ENCODE measurements at regions not wholly inside any gene's neighbourhood (a gene's known extent, or its start where the extent isn't known, plus 50 kb on each side); places are given as distances from the start of the nearest gene placed in this dataset.

- ChIA-PET CTCF (no interaction called here), POLR2A (ENCODE audit: unreplicated experiment) (no interaction called here)
- Histone ChIP-seq H3K36me3 (ENCODE audit: low read depth) (no peaks in the 10 kb centered on the region), H3K9me3 (ENCODE audit: insufficient read depth, low read depth) (no peaks in the 10 kb centered on the region), H3K9me2 (ENCODE audit: insufficient read depth) (no peaks in the 10 kb centered on the region; the same call in 1 of the 2 replicates), H3F3A (ENCODE audit: insufficient read depth, low read depth) (no peaks in the 10 kb centered on the region), H3K27ac (no peak overlapping the region), H2AFZ (no peak overlapping the region), H3K4me3 (no peak overlapping the region), H3K27me3 (ENCODE audit: insufficient read depth, low read depth) (no peaks in the 10 kb centered on the region), H3K4me1 (replicated peaks; ENCODE audit: insufficient read depth) (no peaks in the 10 kb centered on the region), H3K79me2 (ENCODE audit: low read depth) (no peaks in the 10 kb centered on the region), H4K20me1 (ENCODE audit: insufficient read depth) (no peaks in the 10 kb centered on the region), H3K4me2 (no peak overlapping the region)
- TF ChIP-seq CTCF (conservative IDR thresholded peaks at IDR 0.05) (no peak), EZH2 (IDR thresholded peaks at IDR 0.05; ENCODE audit: low read depth) (no peak)
- intact Hi-C loops (cut with micrococcal nuclease; ENCODE audit: unreplicated experiment) = no loop called here
- no peak for DNase-seq
- no TSS peak for BruUV-seq (replicated peaks)
These were observed 85.0 kb upstream of the BMP5 start for GRCh38 chr6:55960344-55960743.

GRCh38 chr6:55958790-55959189 is 83.4 kb upstream of the BMP5 start:
- H4K20me1 ChIP-seq (ENCODE audit: insufficient read depth) = no peaks in the 10 kb centered on the region
- no peaks in the 10 kb centered on the region for H3K4me1 ChIP-seq (replicated peaks; ENCODE audit: insufficient read depth)
- H3K9me3 ChIP-seq (ENCODE audit: insufficient read depth, low read depth) = no peaks in the 10 kb centered on the region
- intact Hi-C loops (cut with micrococcal nuclease; ENCODE audit: unreplicated experiment) = loop anchor here (5.0 kb wide), 1 partner anchor 681 kb away; no protein-coding TSS in a partner anchor
- H3K27me3 ChIP-seq (ENCODE audit: insufficient read depth, low read depth) = no peaks in the 10 kb centered on the region
- ChIA-PET CTCF (no interaction called here), POLR2A (ENCODE audit: unreplicated experiment) (no interaction called here)
- H3K79me2 ChIP-seq (ENCODE audit: low read depth) = no peaks in the 10 kb centered on the region
- TF ChIP-seq EZH2 (IDR thresholded peaks at IDR 0.05; ENCODE audit: low read depth) (no peak), CTCF (conservative IDR thresholded peaks at IDR 0.05) (no peak)
- H3K4me3 ChIP-seq = no peak overlapping the region
- no peaks in the 10 kb centered on the region for H3K36me3 ChIP-seq (ENCODE audit: low read depth)
- BruUV-seq (replicated peaks) = no TSS peak
- no peak for DNase-seq
- H3K4me2 ChIP-seq = no peak overlapping the region
- no peak overlapping the region for H3K27ac ChIP-seq
- H3F3A ChIP-seq (ENCODE audit: insufficient read depth, low read depth) = no peaks in the 10 kb centered on the region
- no peaks in the 10 kb centered on the region for H3K9me2 ChIP-seq (ENCODE audit: insufficient read depth)
- H2AFZ ChIP-seq = no peak overlapping the region

- Histone ChIP-seq H3K36me3 (ENCODE audit: low read depth) (no peaks in the 10 kb centered on the region), H3F3A (ENCODE audit: insufficient read depth, low read depth) (no peaks in the 10 kb centered on the region), H4K20me1 (ENCODE audit: insufficient read depth) (no peaks in the 10 kb centered on the region), H3K4me2 (no peak overlapping the region), H3K4me3 (no peak overlapping the region), H3K27me3 (ENCODE audit: insufficient read depth, low read depth) (no peaks in the 10 kb centered on the region), H3K9me3 (ENCODE audit: insufficient read depth, low read depth) (no peaks in the 10 kb centered on the region), H3K27ac (no peak overlapping the region), H2AFZ (no peak overlapping the region), H3K4me1 (replicated peaks; ENCODE audit: insufficient read depth) (no peaks in the 10 kb centered on the region), H3K79me2 (ENCODE audit: low read depth) (no peaks in the 10 kb centered on the region), H3K9me2 (ENCODE audit: insufficient read depth) (no peaks in the 10 kb centered on the region)
- DNase-seq = no peak
- intact Hi-C loops (cut with micrococcal nuclease; ENCODE audit: unreplicated experiment) = loop anchor here (5.0 kb wide), 1 partner anchor 681 kb away; no protein-coding TSS in a partner anchor
- BruUV-seq (replicated peaks) = no TSS peak
- TF ChIP-seq EZH2 (IDR thresholded peaks at IDR 0.05; ENCODE audit: low read depth) = no peak
- POLR2A ChIA-PET (ENCODE audit: unreplicated experiment) = no interaction called here
- CTCF ChIA-PET = no interaction called here
These were observed 82.6 kb upstream of the BMP5 start for GRCh38 chr6:55957961-55958422.

GRCh38 chr6:55955684-55956083 is 80.3 kb upstream of the BMP5 start:
- Histone ChIP-seq H3K9me2 (ENCODE audit: insufficient read depth) (no peaks in the 10 kb centered on the region), H3K79me2 (ENCODE audit: low read depth) (no peaks in the 10 kb centered on the region), H3K27me3 (ENCODE audit: insufficient read depth, low read depth) (no peaks in the 10 kb centered on the region), H3K4me1 (replicated peaks; ENCODE audit: insufficient read depth) (no peaks in the 10 kb centered on the region), H3F3A (ENCODE audit: insufficient read depth, low read depth) (no peaks in the 10 kb centered on the region), H3K36me3 (ENCODE audit: low read depth) (no peaks in the 10 kb centered on the region), H3K4me2 (no peak overlapping the region), H2AFZ (no peak overlapping the region), H3K9me3 (ENCODE audit: insufficient read depth, low read depth) (no peaks in the 10 kb centered on the region), H4K20me1 (ENCODE audit: insufficient read depth) (no peaks in the 10 kb centered on the region), H3K4me3 (no peak overlapping the region), H3K27ac (no peak overlapping the region)
- intact Hi-C loops (cut with micrococcal nuclease; ENCODE audit: unreplicated experiment) = loop anchor here (5.0 kb wide), 1 partner anchor 678 kb away; no protein-coding TSS in a partner anchor
- no peak for DNase-seq
- no TSS peak for BruUV-seq (replicated peaks)
- ChIA-PET POLR2A (ENCODE audit: unreplicated experiment) (no interaction called here), CTCF (no interaction called here)
- TF ChIP-seq CTCF (conservative IDR thresholded peaks at IDR 0.05) (no peak), EZH2 (IDR thresholded peaks at IDR 0.05; ENCODE audit: low read depth) (no peak)
